ENCODE measurements at regions not wholly inside any gene's neighbourhood (a gene's known extent, or its start where the extent isn't known, plus 50 kb on each side); places are given as distances from the start of the nearest gene placed in this dataset.

DNA sequence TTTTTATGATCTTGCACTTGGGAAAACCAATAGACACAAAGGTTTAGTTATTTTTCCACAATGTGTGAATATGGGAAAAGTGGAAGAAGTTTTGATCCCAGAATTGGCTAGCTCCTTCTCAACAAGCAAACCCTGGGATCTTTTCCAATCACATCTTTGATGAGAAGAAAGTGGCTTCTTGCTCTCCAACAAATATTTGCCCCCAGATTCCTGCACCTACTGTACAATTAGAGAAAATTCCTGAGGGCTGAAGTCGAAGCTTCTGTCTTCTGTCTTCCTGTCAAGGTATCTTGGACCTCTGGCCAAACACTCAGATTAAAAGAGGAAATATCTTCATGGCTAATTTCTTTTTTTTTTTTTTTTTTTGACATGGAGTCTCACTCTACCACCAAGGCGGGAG lies 113.1 kb upstream of the SLC45A1 start:
- no peaks in the 10 kb centered on the region for H3K36me3 ChIP-seq (ENCODE audit: control insufficient read depth, insufficient read depth, low read length)
- H3K4me3 ChIP-seq (ENCODE audit: low read length) = no peak overlapping the region
- H3K4me1 ChIP-seq (ENCODE audit: control insufficient read depth, insufficient read depth, low read length) = peaks cover 18% of the 10 kb centered on the region
- no peak overlapping the region for H3K27ac ChIP-seq (ENCODE audit: low read length)
- WGBS (ENCODE audit: insufficient coverage) = no CpG with 5 or more reads among the region's 2 CpGs
- no peak for DNase-seq
- H3K9me3 ChIP-seq (replicated peaks; ENCODE audit: control insufficient read depth, low read depth, low read length) = no peaks in the 10 kb centered on the region
- H3K27me3 ChIP-seq (ENCODE audit: control insufficient read depth, insufficient read depth, low read length) = no peaks in the 10 kb centered on the region

DNA sequence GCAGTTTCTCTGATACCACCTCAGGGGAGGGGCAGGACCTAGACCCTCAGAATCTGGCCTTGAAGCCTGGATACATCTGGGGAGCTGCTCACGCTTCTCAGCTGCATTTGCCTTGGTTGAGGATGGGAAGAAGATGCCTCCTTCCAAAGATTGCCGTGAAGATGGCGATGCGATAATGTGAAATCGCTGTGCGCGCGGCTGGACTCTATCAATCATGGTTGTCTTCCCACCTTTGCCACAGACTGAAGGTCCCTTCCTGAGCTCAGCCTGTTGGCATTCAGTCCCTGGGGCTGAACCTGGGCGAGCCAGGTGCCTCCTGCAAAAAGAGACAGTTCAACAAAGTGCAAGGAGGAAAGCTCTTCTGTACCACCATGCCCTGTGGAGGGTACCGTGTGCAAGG lies 114.4 kb upstream of the SLC45A1 start:
- no peaks in the 10 kb centered on the region for H3K36me3 ChIP-seq (ENCODE audit: control insufficient read depth, insufficient read depth, low read length)
- WGBS (ENCODE audit: insufficient coverage) = 99% methylated on average over 9 of the region's 10 CpGs
- no peak for DNase-seq
- no peaks in the 10 kb centered on the region for H3K9me3 ChIP-seq (replicated peaks; ENCODE audit: control insufficient read depth, low read depth, low read length)
- no peak overlapping the region for H3K27ac ChIP-seq (ENCODE audit: low read length)
- peaks cover 18% of the 10 kb centered on the region for H3K4me1 ChIP-seq (ENCODE audit: control insufficient read depth, insufficient read depth, low read length)
- no peaks in the 10 kb centered on the region for H3K27me3 ChIP-seq (ENCODE audit: control insufficient read depth, insufficient read depth, low read length)
- no peak overlapping the region for H3K4me3 ChIP-seq (ENCODE audit: low read length)

DNA sequence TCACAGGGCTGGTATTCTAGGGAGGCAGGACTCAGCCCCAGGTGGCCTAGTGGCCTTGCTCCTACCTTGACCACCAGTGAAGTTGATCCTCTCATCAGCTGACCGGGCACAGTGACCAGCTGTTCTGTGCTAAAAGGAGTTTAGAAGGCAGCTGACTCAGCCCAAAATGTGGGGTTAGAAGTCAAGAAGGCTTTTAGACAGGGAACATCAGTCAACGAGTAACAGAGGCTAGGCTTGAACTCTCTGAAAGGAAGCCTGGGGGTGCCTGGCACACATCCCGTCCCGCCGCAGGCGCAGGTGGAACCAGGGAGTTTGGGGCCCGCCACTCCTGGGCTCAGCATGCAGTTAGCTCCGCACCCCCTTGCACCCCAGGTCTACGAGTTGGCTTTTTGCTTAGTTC lies 114.9 kb upstream of the SLC45A1 start:
- no peaks in the 10 kb centered on the region for H3K27me3 ChIP-seq (ENCODE audit: control insufficient read depth, insufficient read depth, low read length)
- WGBS (ENCODE audit: insufficient coverage) = 89% methylated on average over 9 of the region's 9 CpGs
- no peaks in the 10 kb centered on the region for H3K36me3 ChIP-seq (ENCODE audit: control insufficient read depth, insufficient read depth, low read length)
- H3K9me3 ChIP-seq (replicated peaks; ENCODE audit: control insufficient read depth, low read depth, low read length) = no peaks in the 10 kb centered on the region
- H3K27ac ChIP-seq (ENCODE audit: low read length) = no peak overlapping the region
- DNase-seq = no peak
- H3K4me3 ChIP-seq (ENCODE audit: low read length) = no peak overlapping the region
- peaks cover 18% of the 10 kb centered on the region for H3K4me1 ChIP-seq (ENCODE audit: control insufficient read depth, insufficient read depth, low read length)

DNA sequence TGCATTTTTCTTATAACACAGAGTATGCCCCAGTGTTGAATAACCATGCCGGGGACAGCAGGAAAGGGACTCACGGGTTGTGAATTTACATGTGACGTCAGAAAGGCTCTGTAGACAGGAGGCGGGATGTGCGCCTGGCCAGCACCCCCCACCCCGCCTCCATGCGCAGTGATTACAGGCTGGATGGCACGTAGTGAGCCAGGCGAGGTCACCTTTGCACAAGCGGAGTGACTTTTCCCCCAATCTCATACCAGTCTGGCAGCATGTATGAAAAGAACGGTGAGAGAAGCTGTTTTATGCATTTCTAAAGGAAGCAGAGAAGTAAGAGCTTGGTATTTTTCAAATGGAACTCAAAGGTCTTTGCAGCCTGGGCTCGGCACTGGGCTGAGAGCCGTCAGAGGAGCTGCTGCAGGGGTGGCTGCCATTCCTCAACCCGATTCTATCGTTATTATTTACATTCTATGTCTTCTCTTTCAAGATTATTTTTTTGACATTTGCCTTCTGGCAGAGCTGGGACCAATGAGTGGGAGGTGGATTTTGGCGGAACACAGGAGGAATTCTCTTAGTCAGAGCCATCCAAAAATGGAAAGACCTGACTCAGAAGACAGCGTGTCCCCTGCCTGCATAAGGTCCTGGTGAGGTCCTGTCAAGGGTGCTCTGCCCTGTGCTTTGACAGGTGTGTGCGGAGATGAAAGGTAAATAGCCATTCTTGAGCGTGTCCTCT lies 115.6 kb upstream of the SLC45A1 start:
- H3K4me3 ChIP-seq (ENCODE audit: low read length) = no peak overlapping the region
- peaks cover 18% of the 10 kb centered on the region for H3K4me1 ChIP-seq (ENCODE audit: control insufficient read depth, insufficient read depth, low read length)
- DNase-seq = peak; percentile 70
- no peak overlapping the region for H3K27ac ChIP-seq (ENCODE audit: low read length)
- 56% methylated on average over 5 of the region's 19 CpGs for WGBS (ENCODE audit: insufficient coverage)
- no peaks in the 10 kb centered on the region for H3K9me3 ChIP-seq (replicated peaks; ENCODE audit: control insufficient read depth, low read depth, low read length)
- no peaks in the 10 kb centered on the region for H3K27me3 ChIP-seq (ENCODE audit: control insufficient read depth, insufficient read depth, low read length)
- no peaks in the 10 kb centered on the region for H3K36me3 ChIP-seq (ENCODE audit: control insufficient read depth, insufficient read depth, low read length)

DNA sequence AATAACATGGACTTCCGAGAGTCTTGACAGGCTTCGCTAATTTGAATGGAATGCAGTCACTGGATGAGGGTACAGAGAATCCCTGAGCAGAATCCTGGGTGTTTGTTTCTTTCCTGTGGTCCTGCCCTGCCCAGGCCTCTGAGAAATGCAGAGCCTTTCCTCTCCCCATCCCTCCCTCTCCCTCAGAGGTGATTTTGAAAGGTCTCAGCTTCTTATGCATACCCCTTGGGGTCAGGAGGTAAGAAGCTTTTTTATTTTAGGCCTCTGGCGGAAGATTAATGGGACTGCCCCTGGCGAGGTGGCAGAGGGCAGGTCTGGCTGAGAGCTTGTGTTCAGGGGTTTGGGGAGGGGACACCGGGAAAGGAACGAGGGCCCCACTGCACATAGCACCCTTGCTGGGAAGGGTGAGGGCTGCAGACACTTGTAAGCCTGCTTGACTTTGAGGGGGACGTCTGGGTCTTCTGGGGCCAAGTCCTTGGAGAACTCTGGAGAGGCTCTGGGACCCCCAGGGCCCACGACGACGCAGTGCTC lies 116.5 kb upstream of the SLC45A1 start:
- no peak overlapping the region for H3K4me3 ChIP-seq (ENCODE audit: low read length)
- no peak for DNase-seq
- no peaks in the 10 kb centered on the region for H3K27me3 ChIP-seq (ENCODE audit: control insufficient read depth, insufficient read depth, low read length)
- no peaks in the 10 kb centered on the region for H3K9me3 ChIP-seq (replicated peaks; ENCODE audit: control insufficient read depth, low read depth, low read length)
- no peaks in the 10 kb centered on the region for H3K36me3 ChIP-seq (ENCODE audit: control insufficient read depth, insufficient read depth, low read length)
- H3K4me1 ChIP-seq (ENCODE audit: control insufficient read depth, insufficient read depth, low read length) = peaks cover 18% of the 10 kb centered on the region
- H3K27ac ChIP-seq (ENCODE audit: low read length) = no peak overlapping the region
- 52% methylated on average over 8 of the region's 10 CpGs for WGBS (ENCODE audit: insufficient coverage)

DNA sequence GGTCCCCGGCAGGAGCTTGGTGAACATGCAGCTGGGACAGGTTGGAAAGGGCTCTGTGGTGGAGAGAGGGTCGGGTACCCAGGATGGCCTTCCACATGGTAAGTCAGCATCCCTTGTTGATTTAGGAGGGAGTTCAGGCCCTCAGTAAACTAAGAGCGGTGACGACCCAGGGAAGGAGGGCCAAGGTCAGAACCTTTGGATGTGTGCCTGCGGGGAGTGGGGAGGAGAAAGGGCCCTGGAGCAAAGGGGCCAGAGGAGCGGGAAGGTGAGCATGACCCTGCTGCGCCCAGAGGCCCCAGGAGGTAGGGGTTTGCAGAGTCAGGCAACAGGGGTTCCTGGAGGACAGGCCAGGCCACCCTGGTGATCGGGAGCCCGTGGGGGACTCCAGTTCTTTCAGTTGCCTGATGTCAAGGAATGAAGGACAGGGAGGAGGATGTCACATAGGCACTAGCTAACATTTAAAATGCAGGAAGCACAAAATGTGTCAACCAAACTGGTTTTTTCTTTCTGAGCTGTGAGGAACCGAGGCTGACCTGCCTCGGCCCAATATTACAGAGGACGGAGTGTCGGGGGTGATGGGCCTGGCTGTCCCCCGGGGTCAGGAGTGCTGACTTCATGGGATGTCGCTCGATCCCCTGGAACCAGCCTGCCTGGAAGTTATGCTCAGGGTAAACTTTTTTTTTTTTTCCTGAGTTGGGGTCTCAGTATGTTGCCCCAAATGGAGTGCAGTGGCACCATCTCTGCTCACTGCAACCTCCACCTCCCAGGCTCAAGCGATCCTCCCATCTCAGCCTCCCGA lies 117.4 kb upstream of the SLC45A1 start:
- H3K4me1 ChIP-seq (ENCODE audit: control insufficient read depth, insufficient read depth, low read length) = peaks cover 18% of the 10 kb centered on the region
- no peak overlapping the region for H3K27ac ChIP-seq (ENCODE audit: low read length)
- H3K4me3 ChIP-seq (ENCODE audit: low read length) = no peak overlapping the region
- H3K9me3 ChIP-seq (replicated peaks; ENCODE audit: control insufficient read depth, low read depth, low read length) = no peaks in the 10 kb centered on the region
- no peaks in the 10 kb centered on the region for H3K36me3 ChIP-seq (ENCODE audit: control insufficient read depth, insufficient read depth, low read length)
- no peak for DNase-seq
- H3K27me3 ChIP-seq (ENCODE audit: control insufficient read depth, insufficient read depth, low read length) = no peaks in the 10 kb centered on the region
- WGBS (ENCODE audit: insufficient coverage) = 75% methylated on average over 11 of the region's 18 CpGs

DNA sequence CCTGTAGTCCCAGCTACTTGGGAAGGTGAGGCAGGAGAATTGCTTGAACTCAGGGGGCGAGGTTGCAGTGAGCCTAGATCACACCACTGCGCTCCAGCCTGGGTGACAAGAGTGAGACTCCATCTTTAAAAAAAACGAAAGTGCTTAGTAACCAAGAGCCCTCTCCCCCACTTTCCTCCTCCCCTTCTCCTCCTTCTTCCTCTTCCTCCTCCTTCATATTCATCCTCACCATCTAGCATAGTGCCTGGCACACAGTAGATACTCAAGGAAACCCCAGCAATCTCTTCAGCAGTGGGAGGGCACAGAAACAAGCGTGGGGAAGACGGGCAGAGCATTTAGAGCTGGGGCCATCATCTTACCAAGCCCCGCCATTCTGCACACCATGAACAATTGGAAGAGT lies 119.4 kb upstream of the SLC45A1 start:
- H3K27ac ChIP-seq (ENCODE audit: low read length) = no peak overlapping the region
- H3K4me3 ChIP-seq (ENCODE audit: low read length) = no peak overlapping the region
- no peaks in the 10 kb centered on the region for H3K9me3 ChIP-seq (replicated peaks; ENCODE audit: control insufficient read depth, low read depth, low read length)
- no peaks in the 10 kb centered on the region for H3K27me3 ChIP-seq (ENCODE audit: control insufficient read depth, insufficient read depth, low read length)
- 100% methylated on average over 3 of the region's 6 CpGs for WGBS (ENCODE audit: insufficient coverage)
- H3K36me3 ChIP-seq (ENCODE audit: control insufficient read depth, insufficient read depth, low read length) = no peaks in the 10 kb centered on the region
- DNase-seq = no peak
- peaks cover 14% of the 10 kb centered on the region for H3K4me1 ChIP-seq (ENCODE audit: control insufficient read depth, insufficient read depth, low read length)

DNA sequence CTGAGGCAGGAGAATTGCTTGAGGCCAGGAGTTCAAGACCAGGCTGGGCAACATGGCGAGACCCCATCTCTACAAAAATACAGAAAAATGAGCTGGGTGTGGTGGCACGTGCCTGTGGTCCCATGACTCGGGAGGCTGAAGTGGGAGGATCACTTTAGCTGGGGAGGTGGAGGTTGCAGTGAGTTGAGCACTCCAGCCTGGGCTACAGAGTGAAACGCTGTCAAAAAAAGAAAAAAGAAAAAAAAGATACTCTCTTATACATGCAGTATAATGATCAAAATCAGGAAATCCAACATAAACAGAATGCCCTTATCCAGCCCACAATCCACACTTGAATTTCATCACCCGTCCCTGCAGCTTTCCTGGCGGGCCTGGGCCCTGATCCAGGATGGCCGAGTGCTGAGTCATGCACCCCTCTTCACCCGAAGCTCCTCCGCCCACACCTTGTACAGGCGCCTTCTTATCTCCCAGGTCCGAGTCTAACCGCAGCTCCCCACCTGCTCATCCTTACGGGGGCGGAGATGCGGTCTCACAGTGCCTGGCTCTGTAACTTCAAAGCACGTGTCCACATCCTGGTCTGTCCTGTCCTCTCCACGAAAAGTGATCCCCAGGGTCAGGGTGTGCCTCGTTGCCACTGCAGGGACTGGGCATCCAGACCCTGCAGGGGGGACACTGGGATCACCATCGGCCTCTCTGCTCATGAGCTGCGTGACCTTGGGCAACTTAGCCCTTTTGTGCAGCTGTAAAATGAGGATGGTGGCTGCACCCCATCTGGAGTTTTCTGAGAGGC lies 120.2 kb upstream of the SLC45A1 start:
- Histone ChIP-seq H3K4me3 (ENCODE audit: low read length) (no peak overlapping the region), H3K27ac (ENCODE audit: low read length) (no peak overlapping the region), H3K4me1 (ENCODE audit: control insufficient read depth, insufficient read depth, low read length) (peaks cover 6% of the 10 kb centered on the region), H3K9me3 (replicated peaks; ENCODE audit: control insufficient read depth, low read depth, low read length) (no peaks in the 10 kb centered on the region), H3K27me3 (ENCODE audit: control insufficient read depth, insufficient read depth, low read length) (no peaks in the 10 kb centered on the region), H3K36me3 (ENCODE audit: control insufficient read depth, insufficient read depth, low read length) (no peaks in the 10 kb centered on the region)
- no peak for DNase-seq
- WGBS (ENCODE audit: insufficient coverage) = 64% methylated on average over 15 of the region's 20 CpGs

DNA sequence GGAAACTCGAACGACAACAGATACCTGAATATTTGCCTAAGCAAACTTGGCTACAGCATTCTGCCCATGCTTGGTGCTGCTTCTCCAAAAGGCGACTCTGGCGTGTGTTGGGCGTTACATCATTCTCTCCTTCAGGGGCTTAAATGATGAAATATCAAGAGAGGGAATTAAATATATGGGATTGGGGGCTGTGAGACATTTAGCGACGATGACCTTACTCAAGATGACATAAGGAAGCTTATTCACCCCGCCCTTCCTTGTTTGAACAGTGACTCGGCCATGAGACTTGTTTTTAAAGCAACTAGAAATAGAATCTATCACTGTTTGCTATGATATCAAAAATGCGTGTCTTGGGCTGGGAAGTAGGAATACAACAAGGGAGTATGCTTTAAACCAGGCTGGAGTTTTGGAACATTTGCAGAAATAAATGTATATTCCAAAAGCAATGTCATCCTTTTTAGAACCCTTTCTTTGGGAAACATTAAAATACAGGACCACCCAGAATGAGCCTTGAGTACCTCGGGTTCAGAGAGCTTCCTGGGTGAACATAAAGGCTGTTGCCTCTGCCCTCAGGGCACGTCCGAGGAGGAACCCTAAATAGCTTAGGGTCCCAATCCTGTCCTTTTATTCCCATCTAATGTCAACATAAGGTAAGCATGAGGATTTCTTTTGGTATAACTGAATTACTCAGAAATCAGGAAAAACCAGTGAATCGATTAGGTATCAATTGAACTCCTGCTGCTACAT lies 123.3 kb upstream of the SLC45A1 start:
- no peaks in the 10 kb centered on the region for H3K36me3 ChIP-seq (ENCODE audit: control insufficient read depth, insufficient read depth, low read length)
- DNase-seq = no peak
- H3K27me3 ChIP-seq (ENCODE audit: control insufficient read depth, insufficient read depth, low read length) = no peaks in the 10 kb centered on the region
- no peak overlapping the region for H3K27ac ChIP-seq (ENCODE audit: low read length)
- no peak overlapping the region for H3K4me3 ChIP-seq (ENCODE audit: low read length)
- peaks cover 3% of the 10 kb centered on the region for H3K4me1 ChIP-seq (ENCODE audit: control insufficient read depth, insufficient read depth, low read length)
- 60% methylated on average over 3 of the region's 14 CpGs for WGBS (ENCODE audit: insufficient coverage)
- H3K9me3 ChIP-seq (replicated peaks; ENCODE audit: control insufficient read depth, low read depth, low read length) = no peaks in the 10 kb centered on the region
